B cell (primary cell): ENCODE measurements at regions not wholly inside any gene's neighbourhood (a gene's known extent, or its start where the extent isn't known, plus 50 kb on each side); places are given as distances from the start of the nearest gene placed in this dataset.

Experiments used
- EZH2 ChIP-seq: IDR thresholded peaks from 2 replicates; pipeline ENCODE4 v1.6.1; 2012; ENCODE audit warnings: borderline replicate concordance, low read depth, mild to moderate bottlenecking, moderate library complexity, low read length; ENCODE audit not compliant: insufficient read depth, poor library complexity, severe bottlenecking
- TF ChIP-seq, protein P1 (sequence below): fragments of 200-600 bp; IDR thresholded peaks from one replicate; pipeline ENCODE4 v1.8.0; 2022; ENCODE audit warnings: antibody characterized with exemption, mild to moderate bottlenecking

DNA sequence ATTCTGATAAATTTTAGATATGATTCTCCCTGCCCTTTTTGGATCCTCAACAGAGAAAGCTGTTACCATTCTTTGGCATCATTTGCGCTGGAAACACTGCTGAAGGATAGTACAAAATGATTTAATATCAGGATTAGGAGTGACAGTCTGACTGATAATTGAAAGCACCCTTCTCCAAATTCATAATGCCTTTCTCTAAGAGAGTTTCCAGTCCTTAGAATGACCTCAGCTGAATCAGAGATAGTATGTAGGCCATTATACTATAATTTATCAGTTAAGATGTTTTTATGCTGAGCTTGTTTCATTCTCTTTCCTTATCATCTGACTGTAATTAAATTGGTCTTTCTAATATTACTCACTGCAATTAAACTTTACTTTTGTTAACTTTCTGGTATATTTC lies 166.7 kb downstream of the ZNF326 start:
- TF ChIP-seq, protein P1, sequence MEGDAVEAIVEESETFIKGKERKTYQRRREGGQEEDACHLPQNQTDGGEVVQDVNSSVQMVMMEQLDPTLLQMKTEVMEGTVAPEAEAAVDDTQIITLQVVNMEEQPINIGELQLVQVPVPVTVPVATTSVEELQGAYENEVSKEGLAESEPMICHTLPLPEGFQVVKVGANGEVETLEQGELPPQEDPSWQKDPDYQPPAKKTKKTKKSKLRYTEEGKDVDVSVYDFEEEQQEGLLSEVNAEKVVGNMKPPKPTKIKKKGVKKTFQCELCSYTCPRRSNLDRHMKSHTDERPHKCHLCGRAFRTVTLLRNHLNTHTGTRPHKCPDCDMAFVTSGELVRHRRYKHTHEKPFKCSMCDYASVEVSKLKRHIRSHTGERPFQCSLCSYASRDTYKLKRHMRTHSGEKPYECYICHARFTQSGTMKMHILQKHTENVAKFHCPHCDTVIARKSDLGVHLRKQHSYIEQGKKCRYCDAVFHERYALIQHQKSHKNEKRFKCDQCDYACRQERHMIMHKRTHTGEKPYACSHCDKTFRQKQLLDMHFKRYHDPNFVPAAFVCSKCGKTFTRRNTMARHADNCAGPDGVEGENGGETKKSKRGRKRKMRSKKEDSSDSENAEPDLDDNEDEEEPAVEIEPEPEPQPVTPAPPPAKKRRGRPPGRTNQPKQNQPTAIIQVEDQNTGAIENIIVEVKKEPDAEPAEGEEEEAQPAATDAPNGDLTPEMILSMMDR, result no peak
- TF ChIP-seq EZH2, result no peak
